HG02885 (cell line): ENCODE measurements at regions not wholly inside any gene's neighbourhood (a gene's known extent, or its start where the extent isn't known, plus 50 kb on each side); places are given as distances from the start of the nearest gene placed in this dataset.

ENCODE experiments used
- ATAC-seq: cut with Tn5 transposase; IDR thresholded peaks from one replicate; pipeline ENCODE4 v1.9.1; 2021; ENCODE audit warnings: mild to moderate bottlenecking; ENCODE audit not compliant: unreplicated experiment, poor library complexity

- ATAC-seq: no peak
Measured at GRCh38 chr6:126792340-126793085, 326.0 kb upstream of the RSPO3 start.

DNA sequence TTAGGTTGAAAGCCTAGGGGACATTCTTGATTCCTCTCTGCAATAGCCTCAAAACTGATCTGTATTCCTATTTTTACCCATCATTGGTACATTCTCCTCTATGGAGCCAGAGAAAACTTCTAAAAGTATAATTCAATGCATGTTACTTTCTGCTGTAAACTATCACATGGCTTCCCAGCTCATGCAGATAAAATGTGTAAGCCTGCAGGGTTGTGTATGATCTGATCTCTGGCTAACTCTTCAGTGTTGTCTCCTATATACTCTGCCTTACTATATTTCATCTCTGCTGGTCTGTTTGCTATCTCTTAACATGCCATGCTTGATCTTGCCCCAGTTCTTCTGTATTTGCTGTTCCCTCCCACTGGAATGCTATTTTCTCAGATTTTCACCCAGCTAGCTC is 323.3 kb upstream of the RSPO3 start:
- no peak for ATAC-seq

DNA sequence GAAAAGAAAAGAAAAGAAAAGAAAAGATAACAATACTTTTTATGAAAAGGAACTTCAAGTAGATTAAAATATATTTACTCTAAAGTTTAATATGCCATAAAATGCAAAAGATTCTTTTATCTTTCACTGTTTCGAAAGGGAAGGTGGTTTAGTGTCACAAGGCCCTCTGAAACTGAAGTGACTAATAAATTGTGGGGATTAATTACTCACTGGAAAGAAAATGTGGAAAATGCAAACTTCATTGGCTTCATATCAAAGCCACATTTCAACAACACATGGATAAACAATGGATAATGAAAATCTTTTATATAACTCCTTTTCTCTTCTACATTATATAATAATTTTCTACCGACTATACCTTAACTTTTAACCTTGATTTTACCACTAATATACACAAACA is 320.5 kb upstream of the RSPO3 start:
- no peak for ATAC-seq

DNA sequence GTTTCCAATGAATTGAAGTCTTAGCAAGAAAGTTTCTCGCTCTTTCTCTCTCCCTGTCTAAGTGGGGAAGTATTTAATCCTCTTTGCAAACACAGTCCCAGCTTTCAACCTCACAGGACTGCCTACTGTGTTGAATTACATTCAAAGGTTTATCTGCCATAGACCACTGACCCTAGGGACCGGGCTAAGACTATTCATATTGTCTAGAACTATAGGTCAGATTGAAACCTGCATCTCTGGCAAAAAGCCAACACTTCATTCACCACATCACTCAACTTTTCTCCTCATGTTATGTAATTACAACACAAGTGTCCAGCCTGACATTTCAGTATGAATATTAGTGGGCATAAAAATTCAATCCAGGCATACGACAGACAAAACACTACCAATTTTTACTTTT is 314.7 kb upstream of the RSPO3 start:
- peak; percentile 46 for ATAC-seq

DNA sequence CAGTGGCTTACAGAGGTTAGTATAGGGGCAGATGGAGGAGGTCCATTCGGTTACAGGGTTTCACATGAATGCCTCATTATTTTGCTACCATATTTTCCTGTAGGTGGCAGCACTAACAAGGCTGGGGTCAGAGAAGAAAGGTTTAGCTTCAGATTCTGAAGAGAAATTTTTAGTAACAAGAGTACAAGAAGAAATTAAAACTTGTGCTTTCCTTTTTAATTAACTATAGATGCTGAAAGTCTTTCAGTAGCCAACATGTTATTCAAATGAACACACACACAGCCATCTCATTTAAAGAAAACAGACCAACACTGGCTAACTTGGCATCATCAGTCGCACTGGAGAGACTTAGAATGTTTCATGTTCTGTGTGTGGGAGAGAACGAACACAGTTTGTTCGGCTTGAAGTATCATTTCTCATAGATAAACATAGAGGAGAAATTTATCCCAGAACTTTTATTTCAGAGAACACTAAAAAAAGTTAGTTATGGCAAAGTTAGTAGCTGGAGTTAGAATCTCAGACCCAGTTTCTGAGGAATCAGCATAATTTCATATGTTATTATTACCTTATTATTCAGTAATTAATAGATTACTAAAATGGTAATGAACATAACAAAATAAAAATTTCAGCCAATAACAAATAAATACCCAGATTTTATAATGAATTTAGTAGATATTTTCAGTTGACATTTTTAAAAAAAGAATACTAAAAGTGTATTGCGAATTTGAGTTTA is 314.0 kb upstream of the RSPO3 start:
- peak; percentile 92 for ATAC-seq

DNA sequence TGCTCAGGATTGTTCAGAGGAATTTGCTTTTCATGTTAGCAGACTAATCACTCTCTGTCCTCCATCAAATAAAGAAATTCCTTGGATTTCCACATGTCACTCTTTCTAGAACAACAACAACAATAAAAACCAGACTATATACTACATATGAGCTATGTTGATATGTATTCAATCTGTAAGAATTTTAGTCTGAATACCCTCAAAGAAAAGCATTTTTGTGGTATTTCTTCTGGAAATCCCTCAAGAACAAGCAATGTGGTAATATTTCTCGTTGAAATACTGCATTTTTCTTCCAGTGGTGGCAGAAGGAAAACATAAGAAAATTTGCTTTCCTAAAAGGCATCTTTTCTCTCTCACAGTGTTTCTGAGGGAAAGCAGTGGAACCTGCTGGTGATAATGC is 312.6 kb upstream of the RSPO3 start:
- no peak for ATAC-seq

- ATAC-seq: no peak
Measured at GRCh38 chr6:126807876-126808275, 310.6 kb upstream of the RSPO3 start.

DNA sequence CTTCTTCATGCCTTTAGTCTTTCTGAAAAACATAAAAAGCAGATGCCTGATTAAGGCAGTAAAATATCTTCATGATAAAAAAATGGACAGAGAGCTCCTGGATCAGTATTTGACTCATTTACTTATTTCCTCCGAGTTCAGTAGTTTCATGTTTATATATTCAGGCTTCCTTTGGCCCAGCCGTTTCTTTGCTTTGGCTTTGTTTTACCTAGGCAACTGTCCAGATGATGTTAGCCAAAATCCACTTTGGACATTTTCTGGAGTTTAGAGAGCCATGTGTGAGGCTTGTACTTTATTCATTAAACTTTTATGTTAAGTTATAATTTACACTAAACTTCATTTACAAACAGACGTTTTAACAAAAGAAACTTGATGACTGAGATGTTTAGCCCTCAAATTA is 307.1 kb upstream of the RSPO3 start:
- no peak for ATAC-seq

DNA sequence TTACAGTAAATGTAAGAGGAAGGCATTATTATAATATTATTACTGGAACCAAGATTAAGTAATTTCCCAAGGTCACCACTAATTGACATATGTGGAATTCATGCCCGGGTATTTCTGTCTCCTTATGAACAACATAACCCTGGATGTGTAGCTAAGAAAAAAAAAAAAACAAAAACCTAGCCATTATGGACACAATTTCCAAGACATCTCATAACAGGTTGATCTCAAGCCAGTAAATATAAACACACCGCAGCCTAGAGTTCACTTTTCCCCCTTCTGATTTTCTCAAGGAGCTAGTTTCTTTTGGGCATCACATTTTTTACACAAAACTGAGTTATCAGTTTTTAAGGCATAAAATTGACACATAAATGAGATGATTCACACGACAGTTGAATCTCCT is 306.5 kb upstream of the RSPO3 start:
- no peak for ATAC-seq

GRCh38 chr6:126812651-126813050 is 305.8 kb upstream of the RSPO3 start:
- ATAC-seq: no peak

GRCh38 chr6:126820634-126821033 is 297.8 kb upstream of the RSPO3 start:
- ATAC-seq: no peak

DNA sequence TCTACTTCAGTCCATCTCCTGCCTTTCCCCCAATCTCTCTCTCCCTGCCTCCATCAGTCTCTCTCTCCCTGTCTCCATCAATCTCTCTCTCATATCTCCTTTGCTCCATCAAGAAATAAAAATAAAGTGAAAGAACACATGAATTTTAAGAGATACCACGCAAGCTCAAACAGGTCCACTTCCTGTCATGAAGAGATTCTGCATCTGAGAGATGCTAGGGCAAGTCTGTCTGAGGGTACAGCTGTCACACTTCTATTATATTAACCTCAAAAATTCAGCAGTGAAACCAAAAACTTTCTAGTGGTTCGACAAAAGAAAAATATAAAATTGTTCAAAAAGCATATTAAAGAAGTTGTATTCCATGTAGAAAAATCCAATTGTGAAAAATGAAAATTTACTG is 296.8 kb upstream of the RSPO3 start:
- no peak for ATAC-seq

- no peak for ATAC-seq
Measured at GRCh38 chr6:126824226-126824625, 294.2 kb upstream of the RSPO3 start.

- ATAC-seq: no peak
Measured at GRCh38 chr6:126824815-126825214, 293.7 kb upstream of the RSPO3 start.

DNA sequence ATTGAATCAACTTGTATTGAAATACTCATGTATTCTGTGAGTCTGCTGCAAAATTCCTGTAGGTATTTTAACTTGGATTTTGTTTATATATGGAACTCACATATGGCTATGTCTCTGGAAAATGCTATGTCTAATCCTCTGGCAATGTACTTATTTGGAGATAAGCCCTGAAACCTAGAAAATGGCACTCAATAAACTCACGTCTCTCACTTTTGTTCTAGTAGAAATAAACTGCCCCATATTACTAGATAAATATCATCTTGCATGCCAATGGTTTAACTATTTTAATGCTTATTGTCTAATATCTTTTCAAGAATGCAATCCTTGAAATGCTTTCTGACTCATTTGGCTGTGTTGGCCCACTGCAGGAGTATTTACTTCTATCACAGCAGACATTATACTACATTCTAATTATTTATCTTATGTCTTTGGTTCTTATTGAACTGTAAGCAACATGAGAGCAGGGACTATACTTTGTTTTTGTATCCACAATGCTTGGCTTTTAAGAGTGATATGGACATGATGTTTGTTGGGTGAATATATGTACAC is 292.2 kb upstream of the RSPO3 start:
- no peak for ATAC-seq

GRCh38 chr6:126831461-126831860 is 287.0 kb upstream of the RSPO3 start:
- ATAC-seq: no peak

GRCh38 chr6:126842769-126843168 is 275.7 kb upstream of the RSPO3 start:
- ATAC-seq: no peak

DNA sequence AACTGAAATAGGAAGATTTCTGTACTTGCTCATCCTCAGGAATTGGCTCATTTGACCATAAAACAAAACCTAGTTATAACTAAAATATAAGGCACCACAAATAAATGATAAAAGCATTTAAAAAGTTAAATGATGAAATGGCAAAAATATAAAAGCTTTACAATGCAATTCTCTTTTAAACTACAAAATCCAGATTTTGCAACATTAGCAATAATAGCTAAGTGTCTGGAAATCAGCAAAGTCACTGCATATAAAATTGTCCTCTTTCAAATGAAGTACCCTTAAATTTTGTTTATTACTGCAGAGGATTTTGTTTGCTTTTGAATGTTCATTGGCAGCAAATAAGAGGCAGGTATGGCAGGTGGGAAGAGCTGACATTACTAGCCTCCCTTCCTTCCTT is 270.4 kb upstream of the RSPO3 start:
- ATAC-seq: no peak

DNA sequence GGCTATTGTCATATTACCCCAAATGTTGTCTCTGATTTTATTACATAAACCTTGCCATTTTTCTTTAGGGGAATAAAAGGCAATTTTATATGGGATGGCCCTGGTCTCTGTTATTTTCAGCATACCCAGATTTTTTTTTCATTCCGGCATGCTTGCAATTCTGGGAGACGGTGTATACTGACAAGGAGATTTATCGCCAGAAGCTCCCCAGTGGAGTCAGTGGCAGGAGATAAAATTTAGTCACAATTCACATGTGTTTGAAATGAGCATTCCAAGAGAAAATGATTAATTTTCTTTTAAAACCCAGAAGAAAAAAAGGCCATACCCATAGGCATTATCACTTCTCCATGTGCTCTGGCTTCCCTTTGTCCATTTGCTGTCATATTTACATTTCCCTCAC is 250.8 kb upstream of the RSPO3 start:
- no peak for ATAC-seq

DNA sequence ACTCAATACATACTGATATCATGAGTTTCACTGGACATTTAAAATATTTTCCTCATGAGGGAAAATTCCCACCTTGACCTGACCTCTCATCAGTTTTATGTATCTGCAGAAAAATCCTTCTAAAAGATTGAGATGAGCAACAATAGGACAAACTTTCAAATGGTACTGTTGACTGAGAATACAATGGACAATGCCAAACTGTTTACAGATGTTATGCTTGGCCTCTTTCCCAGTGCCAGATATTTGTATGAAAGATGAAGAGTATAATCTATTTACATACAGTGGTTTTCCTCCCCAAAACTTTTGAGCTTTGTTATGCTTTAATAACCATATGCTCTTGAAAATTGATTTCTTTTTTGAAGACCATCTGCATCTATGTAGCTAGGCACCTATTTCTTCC is 245.1 kb upstream of the RSPO3 start:
- ATAC-seq: no peak

DNA sequence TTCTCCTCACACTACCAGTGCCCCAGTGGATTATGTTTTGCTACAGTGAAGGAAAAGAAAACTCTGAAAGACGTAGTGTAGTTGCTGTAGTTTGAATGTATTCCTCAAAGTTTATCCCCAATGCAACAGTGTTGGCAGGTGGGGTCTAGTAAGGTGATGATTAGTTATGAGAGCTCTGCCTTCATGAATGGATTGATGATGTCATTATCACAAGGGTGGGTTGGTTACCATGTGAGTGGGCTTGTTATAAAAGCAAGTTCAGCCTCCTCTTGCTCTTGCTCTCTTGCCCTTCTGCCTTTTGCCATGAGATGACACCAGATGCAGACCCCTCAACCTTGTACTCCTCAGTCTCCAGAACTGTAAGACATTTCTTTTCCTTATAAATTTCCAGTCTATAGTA is 244.7 kb upstream of the RSPO3 start:
- ATAC-seq: no peak

DNA sequence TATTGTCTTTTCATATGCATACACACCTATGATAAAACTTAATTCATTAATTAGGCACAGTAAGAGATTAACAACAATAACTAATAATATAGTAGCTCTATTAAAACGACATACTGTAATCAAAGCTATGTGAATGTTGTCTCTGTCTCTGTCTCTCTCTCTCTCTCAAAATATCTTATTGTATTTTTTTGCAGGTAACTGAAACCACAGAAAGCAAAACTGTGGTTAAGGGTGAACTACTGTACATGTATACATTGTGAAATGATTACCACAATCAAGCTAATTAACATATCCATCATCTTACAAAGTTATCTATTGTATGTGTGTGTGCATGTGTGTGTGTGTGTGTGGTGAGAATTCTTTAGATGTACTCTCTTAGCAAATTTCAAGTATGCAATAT is 242.0 kb upstream of the RSPO3 start:
- ATAC-seq: no peak
